ENCODE measurements at regions not wholly inside any gene's neighbourhood (a gene's known extent, or its start where the extent isn't known, plus 50 kb on each side); places are given as distances from the start of the nearest gene placed in this dataset.

DNA sequence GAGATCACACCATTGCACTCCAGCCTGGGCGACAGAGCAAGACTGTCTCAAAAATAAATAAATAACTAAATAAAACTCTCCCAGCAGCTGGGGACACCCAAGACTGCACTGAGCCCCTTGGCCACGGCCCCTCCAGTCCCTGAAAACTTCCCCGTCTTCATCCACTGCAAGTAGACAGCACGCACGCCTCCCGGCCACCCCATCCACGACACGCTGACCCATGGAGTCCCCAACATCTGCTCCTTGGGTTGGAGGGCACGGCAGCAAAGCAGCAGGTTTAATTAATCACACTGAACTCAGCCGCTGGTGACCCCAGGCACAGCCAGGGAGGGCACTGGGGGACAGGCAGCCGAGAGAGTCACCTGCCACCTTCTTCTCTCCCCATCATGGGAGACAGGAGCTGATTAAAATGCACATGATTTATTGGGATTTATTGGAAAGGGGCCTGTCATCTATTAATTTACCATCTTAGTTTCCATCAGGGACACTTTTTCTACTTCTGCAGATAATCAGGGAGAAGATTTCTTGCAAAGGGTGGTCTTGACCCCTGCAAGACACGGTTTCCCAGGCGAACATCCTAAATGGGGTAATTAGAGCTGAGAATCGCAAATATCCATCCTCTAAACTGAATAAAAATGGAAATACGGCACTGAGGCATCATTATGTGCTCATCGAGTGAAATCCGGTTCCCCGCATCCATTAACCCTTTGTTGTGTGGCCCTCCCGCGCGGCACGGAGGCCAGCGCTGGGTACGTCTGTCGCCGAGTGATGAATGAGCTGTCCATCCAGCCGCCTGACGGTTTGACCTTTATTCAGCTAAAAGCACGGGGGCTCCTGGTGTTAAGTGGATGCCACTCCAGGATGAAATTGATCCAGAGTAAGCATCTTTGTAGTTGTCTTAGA lies 178.3 kb downstream of the BRD1 start:
- TF ChIP-seq GATA3 (IDR thresholded peaks at IDR 0.05; ENCODE audit: low read depth, low read length) = no peak
- no peak for TF ChIP-seq GATA2 (IDR thresholded peaks at IDR 0.05; ENCODE audit: low read depth, low read length)

GRCh38 chr22:49648053-49648452 lies 179.6 kb downstream of the BRD1 start:
- TF ChIP-seq GATA2 (IDR thresholded peaks at IDR 0.05; ENCODE audit: low read depth, low read length) = no peak
- TF ChIP-seq GATA3 (IDR thresholded peaks at IDR 0.05; ENCODE audit: low read depth, low read length) = no peak

DNA sequence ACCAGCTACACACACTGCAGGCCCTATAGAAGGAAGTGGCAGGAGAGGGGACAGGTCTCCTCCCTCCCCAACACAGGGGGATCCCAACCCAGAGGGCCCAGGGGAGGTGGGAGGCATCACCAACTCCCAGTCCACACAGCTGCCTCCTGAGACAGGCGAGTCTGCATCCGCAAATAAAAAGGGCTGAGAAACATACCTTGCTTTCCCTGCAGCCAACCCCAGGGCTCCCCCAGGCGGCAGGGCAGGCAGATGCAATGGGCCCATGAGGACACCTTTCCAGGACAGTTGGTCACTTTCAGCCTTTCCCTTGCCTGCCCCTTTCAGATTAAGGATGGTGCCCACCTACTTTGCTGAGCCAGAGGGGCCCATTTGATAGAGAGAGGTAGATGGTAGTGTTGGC lies 180.0 kb downstream of the BRD1 start:
- TF ChIP-seq GATA2 (IDR thresholded peaks at IDR 0.05; ENCODE audit: low read depth, low read length) = no peak
- TF ChIP-seq GATA3 (IDR thresholded peaks at IDR 0.05; ENCODE audit: low read depth, low read length) = no peak

DNA sequence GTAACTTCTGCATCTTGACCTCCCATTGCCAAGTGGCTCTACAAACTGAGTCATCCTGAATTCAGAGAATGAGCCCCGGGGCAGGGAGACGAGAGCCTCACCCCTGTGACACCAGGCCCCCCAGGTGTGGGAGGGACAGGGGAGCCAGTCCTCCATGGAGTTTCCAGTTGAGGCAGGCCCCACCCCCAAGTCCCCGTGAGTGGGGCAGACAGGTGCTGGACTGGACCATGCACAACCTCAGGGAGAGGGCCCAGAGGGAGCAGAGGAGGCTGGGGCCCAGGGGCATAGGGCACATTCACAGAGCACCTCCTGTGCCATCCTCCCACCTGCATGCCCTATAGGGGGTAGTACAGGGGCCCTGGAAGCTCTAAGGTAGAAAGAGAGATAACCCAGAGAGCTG lies 180.8 kb downstream of the BRD1 start:
- no peak for TF ChIP-seq GATA3 (IDR thresholded peaks at IDR 0.05; ENCODE audit: low read depth, low read length)
- TF ChIP-seq GATA2 (IDR thresholded peaks at IDR 0.05; ENCODE audit: low read depth, low read length) = no peak

GRCh38 chr22:49645791-49646550 lies 181.7 kb downstream of the BRD1 start:
- no peak for TF ChIP-seq GATA3 (IDR thresholded peaks at IDR 0.05; ENCODE audit: low read depth, low read length)
- TF ChIP-seq GATA2 (IDR thresholded peaks at IDR 0.05; ENCODE audit: low read depth, low read length) = no peak

GRCh38 chr22:49645257-49645656 lies 182.4 kb downstream of the BRD1 start:
- TF ChIP-seq GATA3 (IDR thresholded peaks at IDR 0.05; ENCODE audit: low read depth, low read length) (no peak), GATA2 (IDR thresholded peaks at IDR 0.05; ENCODE audit: low read depth, low read length) (no peak)

DNA sequence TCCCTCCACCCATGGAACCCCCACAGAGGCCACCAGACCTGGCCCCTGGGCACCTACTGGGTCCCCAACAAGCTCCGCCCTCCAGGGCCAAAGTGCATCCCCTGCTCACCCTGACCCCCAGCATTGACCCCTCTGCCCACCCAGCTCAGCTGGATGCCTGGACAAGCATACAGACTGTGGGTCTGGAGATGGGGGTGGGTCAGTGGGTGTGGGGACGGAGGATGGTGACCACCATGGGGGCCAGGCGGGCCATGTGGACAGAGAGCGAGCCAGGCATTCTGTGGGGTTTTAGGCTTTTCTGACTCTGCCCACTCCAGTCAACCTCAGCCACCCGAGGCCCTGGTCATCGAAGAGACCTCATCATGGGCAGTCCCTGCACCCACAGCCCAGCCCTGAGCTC lies 183.7 kb downstream of the BRD1 start:
- TF ChIP-seq GATA2 (IDR thresholded peaks at IDR 0.05; ENCODE audit: low read depth, low read length) (no peak), GATA3 (IDR thresholded peaks at IDR 0.05; ENCODE audit: low read depth, low read length) (no peak)

- TF ChIP-seq GATA2 (IDR thresholded peaks at IDR 0.05; ENCODE audit: low read depth, low read length) = no peak
- no peak for TF ChIP-seq GATA3 (IDR thresholded peaks at IDR 0.05; ENCODE audit: low read depth, low read length)
Observed at GRCh38 chr22:49643466-49643865, 184.2 kb downstream of the BRD1 start.

GRCh38 chr22:49642741-49643140 lies 184.9 kb downstream of the BRD1 start:
- TF ChIP-seq GATA3 (IDR thresholded peaks at IDR 0.05; ENCODE audit: low read depth, low read length) (no peak), GATA2 (IDR thresholded peaks at IDR 0.05; ENCODE audit: low read depth, low read length) (no peak)

GRCh38 chr22:49642331-49642730 lies 185.3 kb downstream of the BRD1 start:
- no peak for TF ChIP-seq GATA2 (IDR thresholded peaks at IDR 0.05; ENCODE audit: low read depth, low read length)
- no peak for TF ChIP-seq GATA3 (IDR thresholded peaks at IDR 0.05; ENCODE audit: low read depth, low read length)

GRCh38 chr22:49641770-49642313 lies 185.8 kb downstream of the BRD1 start:
- TF ChIP-seq GATA2 (IDR thresholded peaks at IDR 0.05; ENCODE audit: low read depth, low read length) (no peak), GATA3 (IDR thresholded peaks at IDR 0.05; ENCODE audit: low read depth, low read length) (no peak)

DNA sequence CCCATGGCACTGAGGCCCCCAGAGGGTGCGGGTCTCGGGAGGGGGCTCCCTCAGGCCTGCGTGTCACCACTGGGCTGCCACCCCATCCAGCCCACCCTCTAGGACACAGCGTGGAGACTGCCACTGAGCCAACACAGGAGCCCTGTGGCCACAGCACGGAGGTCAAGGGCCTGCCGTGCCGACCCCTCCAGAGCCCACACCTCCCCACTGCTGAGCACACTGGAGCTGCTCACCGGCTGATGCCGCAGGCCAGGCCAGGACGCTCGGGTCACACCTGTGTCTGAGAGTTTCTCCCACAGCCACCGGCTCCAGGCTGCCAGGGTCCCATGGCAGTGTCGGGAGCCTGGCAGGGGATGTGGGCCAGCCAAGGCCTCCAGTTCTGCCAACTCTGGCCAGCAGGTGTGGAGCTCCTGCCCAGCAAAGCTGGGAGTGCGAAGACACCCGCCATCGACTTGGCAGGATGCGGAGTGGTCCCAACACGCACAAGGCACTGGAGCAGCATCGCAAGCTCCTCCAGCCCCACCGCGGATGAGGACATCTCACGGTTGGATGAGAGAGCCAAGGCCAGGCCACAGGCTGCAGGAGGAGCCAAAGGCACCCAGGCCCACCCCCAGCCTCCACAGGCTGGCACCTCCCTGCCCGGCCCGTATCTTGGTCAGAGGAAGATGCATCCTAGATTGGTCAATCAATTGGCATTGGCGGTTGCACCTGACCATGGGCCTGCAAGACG lies 187.1 kb downstream of the BRD1 start:
- TF ChIP-seq GATA3 (IDR thresholded peaks at IDR 0.05; ENCODE audit: low read depth, low read length) = no peak
- no peak for TF ChIP-seq GATA2 (IDR thresholded peaks at IDR 0.05; ENCODE audit: low read depth, low read length)

DNA sequence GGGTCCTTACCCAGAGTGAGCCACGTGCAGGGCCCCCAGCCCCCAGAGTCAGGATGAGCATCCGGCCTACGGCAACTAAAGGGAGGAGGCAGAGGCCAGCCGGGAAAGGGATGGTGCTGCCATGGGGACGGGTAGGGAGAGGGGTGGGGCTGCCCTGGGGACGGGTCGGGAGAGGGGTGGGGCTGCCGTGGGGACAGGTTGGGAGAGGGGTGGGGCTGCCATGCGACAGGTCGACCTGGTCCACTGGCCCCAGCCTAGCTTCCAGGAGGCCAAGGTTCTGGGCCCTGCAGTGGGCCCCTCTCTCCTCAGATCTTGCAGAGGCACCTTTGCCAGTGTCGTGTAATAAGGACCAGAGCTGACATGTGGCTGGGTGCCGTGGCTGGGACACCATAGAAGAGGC lies 187.7 kb downstream of the BRD1 start:
- no peak for TF ChIP-seq GATA3 (IDR thresholded peaks at IDR 0.05; ENCODE audit: low read depth, low read length)
- TF ChIP-seq GATA2 (IDR thresholded peaks at IDR 0.05; ENCODE audit: low read depth, low read length) = no peak

GRCh38 chr22:49638788-49639187 lies 188.9 kb downstream of the BRD1 start:
- TF ChIP-seq GATA3 (IDR thresholded peaks at IDR 0.05; ENCODE audit: low read depth, low read length) = no peak
- no peak for TF ChIP-seq GATA2 (IDR thresholded peaks at IDR 0.05; ENCODE audit: low read depth, low read length)
